HG03457 (cell line): ENCODE measurements at regions not wholly inside any gene's neighbourhood (a gene's known extent, or its start where the extent isn't known, plus 50 kb on each side); places are given as distances from the start of the nearest gene placed in this dataset.

ENCODE experiments used
- ATAC-seq: cut with Tn5 transposase; IDR thresholded peaks from one replicate; pipeline ENCODE4 v1.9.1; 2021; ENCODE audit warnings: moderate number of reproducible peaks; ENCODE audit not compliant: unreplicated experiment

DNA sequence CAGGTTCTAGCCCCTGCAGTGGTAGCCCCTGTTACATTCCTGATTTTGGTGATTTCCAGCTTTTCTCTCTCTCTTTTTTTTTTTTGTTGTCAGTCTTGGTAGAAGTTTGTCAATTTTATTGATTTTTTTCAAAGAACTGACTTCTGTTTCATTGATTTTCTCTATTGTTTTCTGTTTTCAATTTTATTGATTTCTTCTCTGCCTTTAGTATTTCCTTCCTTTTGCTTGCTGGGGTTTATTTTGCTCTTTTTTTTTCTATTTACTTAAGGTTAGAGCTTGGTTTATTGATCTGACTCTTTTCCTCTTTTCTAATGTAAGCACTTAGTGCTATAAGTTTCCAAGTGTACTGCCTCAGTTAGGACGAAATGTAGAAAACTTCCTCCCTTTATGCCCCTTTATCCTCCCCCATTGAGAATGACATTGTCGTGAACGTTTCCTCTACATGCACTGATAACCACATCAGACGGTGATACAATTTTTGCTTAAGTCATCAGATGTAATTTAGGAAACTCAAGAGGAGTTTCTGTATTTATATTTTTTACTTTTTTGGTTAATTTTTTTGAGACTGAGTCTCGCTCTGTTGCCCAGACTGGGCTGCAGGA is 81.1 kb upstream of the HS6ST1 start:
- ATAC-seq, result no peak

DNA sequence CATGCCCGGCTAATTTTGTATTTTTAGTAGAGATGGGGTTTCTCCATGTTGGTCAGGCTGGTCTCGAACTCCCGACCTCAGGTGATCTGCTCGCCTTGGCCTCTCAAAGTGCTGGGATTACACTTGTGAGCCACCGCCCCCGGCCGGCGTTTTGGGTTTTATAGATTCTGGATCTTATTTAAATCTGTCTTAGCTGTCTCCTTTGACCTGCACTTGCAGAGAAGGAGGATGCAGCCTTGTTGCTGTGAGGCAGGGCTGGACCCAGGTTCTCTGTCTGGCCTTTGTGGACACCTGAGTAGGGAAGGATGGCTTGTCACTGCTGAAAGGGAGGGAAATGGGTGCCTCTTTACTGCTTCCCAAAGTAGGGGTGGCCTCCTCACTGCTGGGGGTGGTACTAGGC is 83.0 kb upstream of the HS6ST1 start:
- no peak for ATAC-seq

DNA sequence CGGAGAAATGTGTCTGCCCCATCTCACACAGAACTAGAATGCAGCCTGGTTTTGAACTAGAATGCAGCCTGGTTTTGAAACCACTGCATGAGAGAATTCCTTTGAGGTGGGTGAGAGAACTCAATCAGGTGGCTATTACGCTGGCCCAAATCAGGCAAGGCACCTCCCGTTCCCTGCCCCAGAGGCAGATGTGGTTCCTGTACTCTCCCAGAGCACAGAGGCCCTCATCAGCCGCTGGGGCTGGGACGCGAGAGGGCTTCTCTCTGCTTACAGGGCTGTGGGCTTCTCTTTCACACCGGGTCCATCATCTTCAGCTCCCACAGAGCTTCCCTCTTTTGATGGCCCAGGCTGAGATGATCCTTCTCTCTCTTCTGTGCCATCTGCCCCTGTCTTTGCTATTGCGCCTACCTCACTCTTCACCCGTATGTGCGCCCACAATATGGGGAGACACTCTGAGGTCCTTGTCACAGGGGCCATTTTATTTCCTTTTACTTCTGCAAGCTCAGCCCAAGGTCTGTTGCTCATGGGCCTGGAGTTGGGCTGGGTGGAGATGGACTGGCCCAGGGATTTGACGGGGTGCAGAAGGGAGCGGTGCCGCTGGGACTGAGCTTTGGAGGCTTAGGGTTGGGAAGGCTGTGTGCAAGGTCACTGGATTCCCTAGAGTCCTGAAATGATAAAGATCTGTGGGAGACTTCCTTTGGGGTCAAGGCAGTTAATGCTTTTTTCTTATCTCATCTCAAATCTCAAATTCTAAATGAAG is 84.4 kb upstream of the HS6ST1 start:
- ATAC-seq, result no peak

DNA sequence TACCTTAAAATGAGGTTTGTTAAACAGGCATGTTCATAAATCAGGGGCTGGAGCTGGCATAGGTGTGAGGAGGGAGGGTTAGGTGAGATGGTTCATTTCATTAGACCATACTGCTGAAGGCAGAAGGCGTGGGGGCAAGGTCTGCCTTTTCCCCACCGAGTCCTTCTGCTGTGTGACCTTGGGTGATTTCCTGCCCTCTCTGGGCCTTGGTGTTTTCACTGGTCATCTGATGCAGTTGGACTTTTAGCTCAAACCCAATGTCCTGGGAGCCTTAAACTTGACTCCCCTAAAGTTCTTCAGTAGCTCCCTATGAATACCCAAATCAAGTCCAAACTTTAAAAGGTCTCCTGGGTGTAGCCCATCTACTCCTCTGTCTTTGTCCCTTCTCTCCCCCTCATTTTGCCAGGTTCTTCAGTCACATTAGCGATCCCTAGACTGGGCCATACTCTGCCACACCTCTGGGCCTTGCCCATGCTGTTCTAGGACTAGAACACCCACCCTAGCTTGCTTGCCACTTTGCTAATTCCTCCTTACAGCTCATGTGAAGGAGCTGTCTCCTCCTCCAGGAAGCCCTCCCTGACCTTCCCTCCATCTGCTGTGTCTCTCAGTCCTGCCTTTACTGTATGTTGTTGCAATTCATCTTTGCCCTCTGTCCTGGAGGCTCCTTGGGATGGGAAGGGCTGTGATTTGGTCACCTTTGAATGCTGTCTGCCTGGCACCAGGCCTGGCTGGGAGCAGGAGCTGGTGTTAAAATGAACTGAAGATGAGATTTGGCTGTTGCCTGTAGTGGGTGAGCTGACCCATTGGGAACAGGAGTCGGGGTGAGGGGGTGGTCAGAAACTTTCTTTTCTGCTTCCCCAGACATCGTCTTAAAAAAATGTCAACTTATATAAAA is 85.4 kb upstream of the HS6ST1 start:
- no peak for ATAC-seq

DNA sequence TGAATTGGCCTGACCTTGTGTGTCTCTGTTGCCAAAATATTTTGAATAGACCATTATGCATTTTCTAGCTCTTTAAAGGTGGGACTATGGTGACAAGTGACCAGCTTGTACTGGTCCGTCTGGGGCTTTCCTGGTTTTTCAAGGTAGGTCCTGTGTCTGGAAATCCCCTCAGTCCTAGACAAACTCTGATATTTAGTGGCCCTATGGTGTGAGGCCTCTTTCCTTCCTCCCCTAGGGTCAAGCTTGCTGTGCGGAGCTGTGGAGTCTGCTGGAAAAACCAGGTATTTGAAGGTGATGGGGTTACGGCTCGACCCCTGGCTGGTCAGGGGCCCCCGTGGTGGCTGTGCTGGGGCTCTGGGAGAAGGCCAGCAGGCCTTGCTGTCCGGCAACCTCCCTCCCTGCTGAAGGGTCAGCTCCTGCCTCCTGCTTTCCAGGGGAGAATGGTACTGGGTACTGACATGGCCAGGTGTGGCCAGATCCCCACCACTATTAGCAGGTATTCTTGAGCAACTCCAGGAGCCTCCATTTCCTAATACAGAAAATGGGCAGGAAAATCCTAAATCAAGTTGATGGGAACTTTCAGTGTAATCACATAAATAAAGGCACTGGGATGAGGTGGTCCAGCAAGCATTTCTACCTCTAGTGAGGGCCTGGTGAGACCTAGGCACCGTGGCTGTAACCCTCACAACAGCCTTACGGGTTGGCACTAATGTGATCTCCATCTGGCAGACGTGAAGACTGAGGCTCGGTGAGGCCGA is 86.2 kb upstream of the HS6ST1 start:
- ATAC-seq, result no peak

DNA sequence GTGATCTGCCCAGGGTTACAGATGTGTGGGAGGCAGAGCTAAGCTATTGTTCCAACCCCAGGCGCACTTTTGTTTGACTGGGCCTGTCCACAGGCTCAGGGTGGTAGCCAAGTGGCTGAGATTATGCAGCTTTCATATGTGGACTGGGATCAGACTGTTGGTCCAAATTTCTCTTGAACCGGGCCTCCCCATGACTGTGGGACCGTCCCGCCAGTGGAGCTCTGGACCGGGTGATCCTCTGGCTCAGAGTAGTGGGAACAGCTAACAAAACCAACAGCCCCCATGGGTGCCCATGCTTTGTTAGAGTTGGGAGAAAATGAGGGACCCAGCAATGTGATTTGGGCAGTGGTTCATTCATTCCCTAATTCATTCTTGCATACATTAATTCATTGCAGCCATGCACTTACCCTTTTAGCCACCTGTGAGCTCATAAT is 86.8 kb upstream of the HS6ST1 start:
- ATAC-seq, result no peak

DNA sequence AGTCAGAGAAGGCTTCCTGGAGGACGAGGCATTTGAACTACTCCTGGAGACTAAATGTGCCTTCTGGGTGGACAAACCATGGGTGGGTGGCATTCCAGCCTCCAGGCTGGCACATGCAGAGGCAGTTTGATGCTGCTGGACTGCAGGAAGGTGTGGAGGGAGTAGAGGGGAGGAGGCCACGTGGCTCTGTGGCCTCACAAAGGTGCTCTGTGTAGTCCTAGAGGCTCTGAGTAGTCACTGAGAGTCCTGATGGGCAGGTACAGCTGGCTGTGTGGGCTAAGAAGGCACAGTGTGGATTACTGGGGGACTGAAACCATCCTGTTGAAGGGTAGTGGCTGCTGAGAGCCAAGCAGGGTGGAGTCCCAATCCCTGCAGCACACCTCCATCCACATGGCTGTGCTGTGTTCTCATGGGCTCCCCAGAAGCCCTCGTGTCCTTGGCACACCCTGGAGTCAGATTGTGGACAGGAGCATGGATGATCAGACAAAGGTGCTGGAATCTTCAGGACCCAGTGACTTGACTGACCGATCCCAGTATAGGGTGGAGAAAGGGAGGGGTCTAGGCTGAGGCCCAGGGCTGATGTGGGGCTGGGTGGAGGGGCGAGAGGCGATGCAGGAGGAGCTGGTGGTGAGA is 87.4 kb upstream of the HS6ST1 start:
- no peak for ATAC-seq

DNA sequence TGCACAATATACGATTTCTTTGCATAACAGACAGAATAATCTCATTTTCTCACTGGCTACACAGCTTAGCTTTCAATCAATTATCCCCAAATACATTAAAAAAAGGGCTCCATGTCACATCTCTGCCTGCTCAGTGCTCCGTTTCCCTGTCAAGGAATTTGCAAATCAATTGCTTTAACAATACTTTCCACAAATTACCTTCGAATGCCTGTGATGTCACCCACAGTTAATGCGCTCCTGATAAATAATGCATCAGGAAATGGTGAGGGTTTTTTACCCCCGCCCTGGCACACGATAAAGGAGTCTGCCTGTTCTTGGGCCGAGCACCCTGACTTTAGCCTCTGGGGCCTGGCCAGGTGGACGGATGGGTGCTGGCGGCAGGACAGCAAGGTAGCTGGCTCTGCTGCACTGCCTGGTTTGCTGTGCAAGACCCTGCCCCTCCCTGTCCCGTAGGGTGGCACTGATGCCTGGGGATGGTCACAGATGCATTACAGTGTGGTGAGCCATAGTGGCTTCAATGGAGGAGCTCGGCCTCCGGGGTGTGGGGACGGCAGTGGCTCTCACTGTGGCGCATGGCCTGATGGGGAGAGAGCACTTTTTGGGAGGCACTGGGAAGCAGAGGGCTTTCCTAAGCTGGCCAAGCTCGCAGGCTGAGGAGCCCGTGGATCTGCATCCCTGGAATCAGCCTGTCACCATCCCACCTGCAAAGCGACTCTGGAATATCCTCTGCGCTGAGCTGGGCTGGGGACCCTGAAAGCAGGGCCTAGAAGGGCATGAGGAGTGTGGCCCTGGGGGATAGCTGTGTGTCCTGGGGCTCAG is 88.3 kb upstream of the HS6ST1 start:
- no peak for ATAC-seq

DNA sequence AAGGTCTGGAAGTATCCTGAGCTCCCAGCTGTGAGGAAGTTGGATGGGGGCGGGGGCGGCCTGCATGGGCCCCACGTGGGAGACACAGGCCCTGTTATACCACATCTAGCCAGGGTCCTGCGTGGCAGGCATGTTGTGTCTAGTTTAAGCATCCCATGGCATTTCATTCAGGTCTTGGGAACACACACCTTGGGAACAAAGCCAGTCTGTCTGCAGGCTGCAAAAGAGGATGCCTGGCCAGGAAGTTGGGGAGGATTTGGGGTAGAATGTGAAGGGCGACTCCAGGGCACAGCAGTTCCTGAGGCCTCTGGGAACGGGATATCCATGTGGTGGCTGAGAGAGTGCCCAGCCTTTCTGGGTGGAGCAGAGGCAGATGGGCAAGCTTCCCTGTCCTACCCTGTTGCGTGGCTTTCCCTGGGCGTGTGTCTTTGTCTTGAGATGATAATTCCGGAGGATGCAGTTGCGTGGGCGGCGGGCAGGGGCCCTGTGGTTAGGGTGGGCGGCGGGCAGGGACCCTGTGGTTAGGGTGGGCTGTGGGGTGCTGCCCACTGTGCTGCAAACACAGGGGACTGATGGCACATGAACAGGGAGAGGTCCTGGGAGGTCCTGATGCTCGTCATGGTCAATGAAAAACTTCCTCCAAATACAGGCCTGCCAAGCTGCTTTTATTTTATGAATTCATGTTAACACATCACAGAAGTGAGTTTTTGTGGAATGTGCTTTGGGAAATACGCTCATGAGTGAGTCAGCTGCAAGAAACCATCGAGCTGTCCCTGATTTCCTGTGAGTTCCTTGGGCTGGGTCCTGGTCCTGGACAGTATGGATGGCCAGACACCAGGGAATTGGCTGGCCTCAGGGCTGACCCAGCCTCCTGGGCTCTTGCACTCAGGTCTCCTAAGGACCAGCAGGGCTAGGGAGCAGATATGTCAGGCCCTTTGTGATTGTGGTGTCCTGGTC is 90.0 kb upstream of the HS6ST1 start:
- no peak for ATAC-seq

DNA sequence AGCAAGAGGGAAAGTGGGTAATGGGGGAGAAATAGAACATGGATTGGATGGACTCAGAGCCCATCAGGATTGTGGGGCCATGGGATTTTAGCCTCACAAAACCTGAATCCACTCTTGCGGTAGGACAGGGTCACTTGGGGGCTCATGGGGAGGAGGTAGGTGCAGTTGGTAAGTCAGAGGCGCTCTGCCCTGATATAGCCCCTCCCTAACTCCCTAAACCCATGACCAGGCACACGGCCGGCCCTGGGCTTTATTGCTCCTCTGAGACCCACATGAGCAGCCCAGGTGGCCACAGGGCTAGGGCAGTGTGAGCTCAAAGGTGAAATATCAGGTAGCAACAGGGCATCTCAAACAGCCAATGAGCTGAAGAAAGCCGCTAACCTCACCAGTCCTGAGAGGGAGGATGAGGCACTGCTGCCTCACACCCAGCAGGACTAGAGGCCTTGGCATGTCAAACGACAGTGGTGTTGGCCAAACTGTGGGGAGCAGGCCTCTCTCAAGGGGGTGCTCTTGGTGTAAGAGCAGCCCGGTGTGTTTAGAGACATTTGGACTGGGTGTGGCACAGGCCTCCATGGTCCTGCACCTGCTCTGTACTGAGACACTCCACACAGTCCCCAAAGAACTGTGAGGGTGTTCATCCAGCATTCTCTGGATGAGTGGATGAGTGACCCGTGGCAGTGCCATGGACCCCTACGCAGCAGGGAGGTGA is 90.8 kb upstream of the HS6ST1 start:
- no peak for ATAC-seq

DNA sequence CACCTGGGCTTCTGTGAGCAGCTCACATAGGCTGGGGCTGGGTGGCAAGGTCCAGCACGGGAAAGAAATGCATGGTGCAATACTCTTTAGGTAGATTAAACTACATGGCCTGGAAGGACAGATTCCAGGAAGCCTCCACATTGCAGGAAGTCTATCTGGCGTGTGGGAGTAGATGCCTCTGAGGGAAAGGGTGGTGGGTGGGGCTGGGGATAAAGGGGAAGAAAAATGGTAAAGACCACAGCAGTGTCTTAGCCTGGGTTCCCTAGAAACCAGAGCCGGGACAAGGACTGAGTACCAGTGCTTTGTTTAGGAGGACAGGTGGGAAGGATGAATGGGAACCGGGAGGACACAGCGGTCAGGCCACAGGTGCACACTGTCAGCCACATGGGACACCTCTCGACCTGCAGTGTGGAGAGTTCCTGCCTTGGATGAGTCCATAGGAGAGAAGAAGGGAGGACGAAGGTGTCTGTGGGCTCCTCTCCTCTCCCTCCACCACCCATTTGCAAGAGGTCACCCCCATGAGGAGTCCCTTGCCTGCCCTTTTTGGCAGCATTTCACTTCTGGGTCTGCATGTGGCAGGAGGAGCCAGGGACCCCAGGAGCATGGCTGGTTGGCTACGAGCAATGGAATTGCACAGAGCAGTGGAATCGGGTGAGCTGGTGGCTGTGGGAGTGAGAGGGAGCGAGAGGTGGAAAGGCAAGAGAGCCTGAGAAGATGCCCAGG is 91.5 kb upstream of the HS6ST1 start:
- no peak for ATAC-seq

DNA sequence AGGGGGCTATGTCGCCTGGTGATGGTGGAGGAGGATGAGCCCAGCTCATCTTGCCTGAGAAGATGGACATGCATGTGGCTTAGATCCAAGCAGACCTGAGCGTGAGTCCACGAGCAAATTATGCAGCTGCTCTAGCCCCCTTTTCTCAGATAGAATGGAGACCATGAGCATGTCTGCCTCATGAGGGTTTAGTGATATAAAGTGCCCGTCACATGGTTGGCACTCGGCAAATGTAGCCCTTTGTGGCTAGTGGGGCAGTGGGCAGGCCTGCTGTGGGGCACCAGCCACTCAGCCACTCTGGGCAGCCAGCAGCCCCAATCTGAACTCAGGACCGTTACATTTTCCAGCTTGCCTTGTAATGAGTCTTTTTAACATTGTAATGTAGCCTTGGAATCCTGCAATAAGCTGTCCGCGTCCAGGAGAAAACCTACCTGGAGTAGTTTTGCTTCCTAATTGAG is 92.1 kb upstream of the HS6ST1 start:
- no peak for ATAC-seq

DNA sequence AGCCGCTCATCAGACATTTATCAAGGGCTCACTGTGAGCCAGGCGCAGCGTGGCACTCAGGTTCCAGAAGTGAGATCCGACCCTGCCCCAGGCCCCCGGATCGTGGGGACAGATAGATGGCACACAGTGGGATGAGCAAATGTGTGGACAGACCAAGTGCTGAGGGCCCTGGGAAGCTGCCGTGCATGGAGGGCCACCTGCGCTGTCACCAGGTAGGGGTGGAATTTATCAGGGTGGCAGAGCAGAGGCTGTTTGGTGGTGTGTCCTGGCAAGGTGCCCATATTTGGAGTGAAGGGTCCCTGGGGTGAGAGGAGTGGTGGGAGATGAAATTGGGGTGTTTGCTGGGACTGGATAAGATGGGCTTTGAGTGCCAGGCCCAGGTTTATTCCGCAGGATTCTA is 92.8 kb upstream of the HS6ST1 start:
- no peak for ATAC-seq

DNA sequence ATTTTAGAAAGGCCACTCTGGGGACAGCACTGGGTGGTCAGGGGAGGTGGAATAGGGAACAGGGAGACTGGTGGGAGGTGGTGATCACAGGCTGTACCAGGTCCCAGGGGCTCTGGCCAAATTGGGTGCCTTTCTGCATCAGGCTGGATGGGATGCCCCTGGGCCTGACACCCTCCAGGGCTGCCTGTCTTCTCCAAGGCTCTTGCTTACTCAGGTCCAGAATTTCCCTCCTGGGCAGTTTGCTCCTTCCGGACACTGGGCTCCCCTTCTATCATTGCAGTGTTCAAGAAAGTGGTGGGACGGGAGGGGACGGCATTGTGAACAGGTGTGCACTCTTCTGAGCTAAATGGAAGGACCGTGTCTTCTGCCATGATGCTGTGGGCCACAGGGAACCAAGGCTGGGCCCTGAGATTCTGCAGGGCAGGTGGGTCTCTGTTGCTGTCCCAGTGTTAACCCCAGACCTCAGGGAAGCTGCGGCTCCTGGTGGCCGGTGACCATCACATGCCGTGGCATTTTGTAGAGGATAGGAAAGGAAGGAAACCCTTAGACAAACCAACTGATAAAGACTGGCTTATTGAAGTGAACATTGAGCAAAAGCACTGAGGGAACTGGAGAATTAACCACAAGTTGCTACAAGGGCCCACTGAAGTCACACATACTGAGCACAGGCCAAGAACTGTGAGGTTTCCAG is 93.7 kb upstream of the HS6ST1 start:
- ATAC-seq, result no peak

DNA sequence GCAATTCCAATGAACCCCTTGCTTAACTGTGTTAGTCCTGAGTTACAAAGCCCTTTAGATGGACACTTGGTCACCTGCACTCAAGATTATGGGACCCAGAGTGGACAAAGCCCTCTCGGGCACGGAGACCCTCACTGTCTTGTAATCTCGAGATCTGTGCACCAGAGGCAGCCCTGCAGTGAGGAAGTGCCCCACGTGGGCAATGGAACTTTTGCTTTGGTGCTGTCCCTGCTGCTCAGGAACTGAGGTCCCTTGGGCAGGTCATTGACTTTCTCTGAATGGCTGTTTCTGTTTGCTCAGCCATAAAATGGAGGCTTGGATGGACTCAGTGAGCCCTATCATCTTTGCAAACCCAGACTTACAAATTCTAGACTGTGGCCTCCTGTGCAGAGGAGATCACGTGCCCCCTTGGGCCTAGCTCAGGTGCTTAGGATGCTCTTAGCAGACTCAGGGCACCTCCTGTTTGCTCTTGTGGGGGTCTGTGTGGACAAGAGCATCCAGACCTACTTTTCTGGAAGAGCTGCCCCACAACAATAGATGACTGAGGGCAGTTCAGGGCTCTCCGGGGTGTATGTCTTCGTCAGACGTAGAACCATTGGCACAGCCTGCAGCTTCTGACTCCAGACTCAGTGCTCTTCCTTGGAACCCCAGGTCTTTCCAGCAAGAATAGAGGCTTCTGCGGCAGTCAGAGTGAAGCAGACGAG is 94.5 kb upstream of the HS6ST1 start:
- ATAC-seq, result no peak

DNA sequence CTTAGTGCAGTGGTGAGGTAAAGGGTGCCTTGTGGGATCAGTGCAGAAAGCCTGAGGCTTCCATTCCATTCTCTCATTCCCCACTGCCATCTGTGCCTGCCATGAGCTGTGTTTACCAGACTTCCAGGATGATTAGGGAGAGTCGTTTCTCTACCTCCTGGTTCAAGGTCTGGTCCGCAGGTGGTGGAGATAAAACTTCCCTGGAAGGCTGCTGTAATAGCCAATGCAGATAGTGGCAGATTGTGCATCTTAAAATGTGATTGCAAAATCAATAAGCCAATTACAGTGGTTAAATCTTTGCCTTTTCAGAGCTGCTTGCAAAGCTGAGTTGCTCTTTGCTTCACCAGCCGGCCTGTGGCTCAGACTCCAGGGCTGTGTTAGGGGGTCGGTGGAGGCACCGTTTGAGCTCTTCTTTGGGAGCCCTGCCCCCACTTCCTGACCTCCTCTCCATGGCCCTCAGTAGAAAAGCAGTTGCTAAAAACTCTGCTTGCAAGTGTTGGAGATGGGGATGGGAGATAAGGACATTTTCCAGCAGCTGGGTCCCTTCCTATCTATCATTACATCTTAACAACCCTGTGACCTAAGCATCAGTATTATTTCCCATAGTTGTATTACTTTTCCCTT is 95.2 kb upstream of the HS6ST1 start:
- no peak for ATAC-seq
